Astrocyte (in vitro differentiated cells and primary cell): ENCODE measurements at regions not wholly inside any gene's neighbourhood (a gene's known extent, or its start where the extent isn't known, plus 50 kb on each side); places are given as distances from the start of the nearest gene placed in this dataset.

Source experiments
- CTCF ChIP-seq: IDR thresholded peaks from 2 replicates; pipeline ENCODE4 v1.5.1; 2011; ENCODE audit warnings: low read depth, mild to moderate bottlenecking, inconsistent platforms, low read length, moderate library complexity; ENCODE audit not compliant: insufficient read depth
- EZH2 ChIP-seq: IDR thresholded peaks from 2 replicates; pipeline ENCODE4 v1.6.1; 2012; ENCODE audit warnings: mild to moderate bottlenecking, low read length, inconsistent platforms; ENCODE audit not compliant: insufficient read depth

- TF ChIP-seq CTCF (no peak), EZH2 (no peak)
Measured at GRCh38 chr9:96128880-96129279, 173.1 kb downstream of the HSD17B3 start.
